Activated CD4-positive, alpha-beta T cell treated with anti-CD3 and anti-CD28 coated beads for 48 hours (primary cell): ENCODE measurements at regions not wholly inside any gene's neighbourhood (a gene's known extent, or its start where the extent isn't known, plus 50 kb on each side); places are given as distances from the start of the nearest gene placed in this dataset.
"Not testable (repeated sequence)": the region's sequence is repeated elsewhere in the genome, so short reads cannot be mapped to it uniquely, and the experiment has no call there.

Experiments used
- DNase-seq: peaks from one replicate; pipeline ENCODE4 v3.0.0-alpha.2; 2020

DNA sequence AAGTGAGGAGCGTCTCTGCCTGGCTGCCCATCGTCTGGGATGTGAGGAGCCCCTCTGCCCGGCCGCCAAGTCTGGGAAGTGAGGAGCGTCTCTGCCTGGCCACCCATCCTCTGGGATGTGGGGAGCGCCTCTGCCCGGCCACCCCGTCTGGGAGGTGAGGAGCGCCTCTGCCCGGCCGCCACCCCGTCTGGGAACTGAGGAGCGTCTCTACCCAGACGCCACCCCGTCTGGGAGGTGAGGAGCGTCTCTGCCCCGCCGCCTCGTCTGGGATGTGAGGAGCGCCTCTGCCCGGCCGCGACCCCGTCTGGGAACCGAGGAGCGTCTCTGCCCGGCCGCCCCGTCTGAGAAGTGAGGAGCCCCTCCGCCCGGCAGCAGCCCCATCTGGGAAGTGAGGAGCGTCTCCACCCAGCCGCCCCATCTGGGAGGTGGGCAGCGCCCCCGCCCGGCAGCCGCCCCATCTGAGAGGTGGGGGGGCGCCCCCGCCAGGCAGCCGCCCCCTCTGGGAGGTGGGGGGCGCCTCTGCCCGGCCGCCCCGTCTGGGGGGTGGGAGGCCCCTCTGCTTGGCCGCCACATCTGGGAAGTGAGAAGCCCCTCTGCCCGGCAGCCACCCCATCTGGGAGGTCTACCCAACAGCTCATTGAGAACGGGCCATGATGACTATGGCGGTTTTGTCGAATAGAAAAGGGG is 228.4 kb downstream of the CAAP1 start:
- DNase-seq = not testable (repeated sequence)

DNA sequence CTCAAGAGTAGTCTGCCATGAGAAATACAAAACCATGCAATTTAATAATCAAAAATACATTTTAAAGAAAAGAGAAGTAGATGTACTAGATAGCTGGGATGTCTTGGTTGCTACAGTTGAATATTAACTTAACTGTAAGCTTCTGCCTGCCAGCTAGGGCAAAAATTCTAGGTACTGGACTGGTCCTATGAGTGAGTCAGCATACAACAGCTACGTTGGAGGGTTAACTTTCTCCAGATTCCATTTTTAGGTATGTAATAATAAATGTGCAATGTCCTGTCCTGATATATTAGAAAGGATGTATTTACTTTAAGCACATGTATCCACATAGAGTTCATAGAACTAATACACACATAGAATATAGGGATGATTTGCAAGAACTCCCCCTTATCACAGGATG is 230.1 kb downstream of the CAAP1 start:
- no peak for DNase-seq

DNA sequence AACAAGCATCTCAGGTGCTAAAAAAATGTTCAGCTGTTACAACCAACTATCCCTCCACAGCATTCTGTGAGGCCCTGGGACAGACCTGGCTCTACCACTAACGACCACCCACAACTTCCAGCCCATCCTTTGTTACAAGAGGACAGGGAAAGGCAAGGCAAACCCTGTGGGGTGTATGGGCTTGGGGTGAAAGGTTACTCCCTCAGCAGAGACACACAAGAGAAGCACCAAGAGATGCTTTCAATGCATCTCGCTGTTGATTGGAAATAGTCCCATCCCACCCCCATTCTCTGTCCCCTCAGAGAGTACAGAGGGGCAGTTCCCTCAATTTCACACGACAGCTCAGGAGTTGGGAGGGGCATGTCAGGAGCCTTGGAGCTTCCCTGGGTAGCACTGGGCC is 234.1 kb downstream of the CAAP1 start:
- no peak for DNase-seq

DNA sequence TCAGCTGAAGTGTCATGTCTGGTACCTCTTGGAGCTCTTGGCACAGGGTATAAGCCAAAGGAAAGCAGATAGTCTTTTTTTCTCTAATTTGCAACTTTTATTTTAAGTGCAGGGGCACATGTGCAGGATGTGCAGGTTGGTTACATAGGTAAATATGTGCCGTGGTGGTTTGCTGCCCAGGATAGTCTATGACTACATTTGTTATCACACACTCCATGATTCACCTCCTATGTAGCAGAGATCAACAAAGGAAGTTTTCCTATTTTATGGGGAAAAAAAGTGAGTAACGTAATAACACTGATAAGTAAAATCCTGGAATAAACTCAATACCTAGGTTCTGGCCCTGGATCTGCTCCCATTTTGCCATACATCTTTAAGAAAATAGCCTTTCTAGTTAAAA is 234.6 kb downstream of the CAAP1 start:
- DNase-seq = no peak

DNA sequence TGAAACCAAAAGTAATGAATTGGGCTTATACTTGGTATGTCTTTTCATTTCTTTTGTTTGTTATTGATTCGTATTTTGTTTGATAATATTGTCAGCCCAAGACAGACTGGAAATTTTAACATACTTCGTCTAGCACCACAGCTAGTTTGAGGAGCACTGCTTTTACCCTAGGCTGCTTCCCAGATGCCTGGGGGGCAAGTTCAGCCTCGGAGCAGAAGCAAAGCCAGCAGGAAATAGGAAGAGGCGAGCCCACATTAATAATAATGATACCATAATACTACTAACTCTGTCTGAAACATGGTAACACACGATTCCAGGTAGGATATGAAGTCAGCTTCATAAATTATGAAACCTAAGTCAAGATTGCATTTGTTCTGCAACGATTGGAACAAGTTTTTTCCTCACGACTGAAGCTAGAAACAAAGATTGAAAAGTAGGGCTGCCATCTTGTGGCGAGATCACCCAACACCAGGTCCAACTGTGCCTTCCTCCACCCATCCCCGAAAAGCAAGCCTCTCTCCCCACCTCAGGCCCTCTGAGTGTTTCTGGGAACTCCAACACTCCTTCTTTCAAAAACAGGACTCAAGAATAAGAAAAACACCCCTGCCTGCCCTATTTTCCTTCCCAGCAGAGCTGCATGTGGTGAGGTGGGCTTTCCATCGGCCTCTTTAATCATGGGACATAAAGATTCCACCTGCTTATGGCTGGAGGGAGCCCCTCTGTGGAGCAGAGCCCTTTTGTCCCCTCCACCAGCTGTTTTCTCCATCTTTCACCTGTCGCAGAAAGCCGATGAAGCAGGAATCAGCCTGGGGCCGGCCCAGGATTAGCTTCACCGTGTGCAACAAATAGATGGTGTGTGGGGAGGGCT is 236.4 kb downstream of the CAAP1 start:
- DNase-seq = no peak

DNA sequence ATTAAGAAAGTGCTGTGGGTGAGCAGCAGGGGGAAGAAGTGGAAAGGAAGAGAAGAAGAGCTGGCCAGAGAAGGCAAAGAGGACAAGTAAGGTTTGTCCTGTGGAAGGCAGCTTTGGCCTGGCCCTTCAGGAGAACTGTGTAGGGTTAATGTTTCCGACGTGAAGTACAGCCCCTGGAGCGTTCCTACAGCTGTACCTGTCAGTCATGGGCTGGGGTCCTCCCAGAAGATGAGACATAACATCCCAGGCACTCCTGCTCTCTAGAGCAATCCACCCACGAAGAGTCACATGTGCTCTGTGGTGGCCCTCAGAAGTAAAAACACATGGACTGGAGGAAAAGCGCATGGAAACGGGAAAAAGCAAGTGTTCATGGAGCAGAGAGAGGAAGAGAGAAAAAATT is 237.4 kb downstream of the CAAP1 start:
- no peak for DNase-seq

DNA sequence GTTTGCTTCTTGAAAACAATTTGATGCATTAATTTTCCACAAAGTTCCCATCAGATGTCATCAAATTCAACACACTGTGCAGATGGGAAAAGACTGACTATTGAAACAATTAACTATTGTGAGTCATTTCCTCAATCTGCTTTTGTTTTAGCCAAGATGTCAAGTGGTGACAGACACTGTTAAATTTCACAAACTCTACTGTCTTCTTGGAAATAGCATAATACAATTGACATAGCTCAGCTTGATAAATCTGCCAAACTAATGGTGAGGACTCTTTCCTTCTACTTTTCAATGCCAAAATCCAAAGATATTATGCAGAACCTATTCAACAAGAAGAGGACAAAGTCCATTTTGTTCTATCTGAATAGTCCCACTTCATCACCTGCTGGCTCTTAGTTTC is 242.3 kb downstream of the CAAP1 start:
- no peak for DNase-seq

DNA sequence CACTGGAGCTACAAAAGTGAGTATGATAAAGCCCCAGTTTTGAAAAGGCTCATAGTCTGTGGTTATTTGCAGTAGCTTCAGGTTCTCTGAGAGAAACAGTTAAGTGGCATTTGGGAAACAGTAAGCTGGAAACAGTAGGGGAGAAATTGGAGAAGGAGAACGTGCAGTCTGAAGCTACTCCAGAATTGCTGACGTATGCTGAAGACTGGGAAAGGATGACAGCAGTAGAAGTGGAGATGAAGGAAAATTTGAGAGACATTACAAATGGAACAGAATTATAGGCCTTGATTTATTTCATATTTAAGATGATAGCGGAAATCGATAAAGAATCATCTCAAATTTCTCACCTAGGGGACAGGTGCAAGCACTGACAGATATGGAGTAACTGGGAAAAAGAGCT is 248.8 kb downstream of the CAAP1 start:
- no peak for DNase-seq

DNA sequence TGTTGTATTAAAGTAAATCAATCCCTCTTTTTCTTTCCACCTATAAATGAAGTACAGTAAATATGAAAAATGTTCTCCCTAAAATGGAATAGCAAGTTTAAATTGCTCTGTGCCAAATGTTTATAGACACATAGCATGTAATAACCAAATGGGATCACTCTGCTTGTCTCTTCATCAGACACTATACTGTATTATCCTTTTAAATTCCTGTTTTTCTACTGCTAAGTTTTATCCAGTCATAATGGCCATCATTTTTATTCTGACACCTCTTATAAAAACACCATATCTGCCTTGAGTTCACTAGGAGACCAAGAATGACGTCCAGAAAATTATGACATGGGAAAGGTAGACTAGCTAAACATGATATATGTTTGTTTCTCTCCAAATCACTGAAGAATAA is 252.8 kb downstream of the CAAP1 start:
- no peak for DNase-seq

DNA sequence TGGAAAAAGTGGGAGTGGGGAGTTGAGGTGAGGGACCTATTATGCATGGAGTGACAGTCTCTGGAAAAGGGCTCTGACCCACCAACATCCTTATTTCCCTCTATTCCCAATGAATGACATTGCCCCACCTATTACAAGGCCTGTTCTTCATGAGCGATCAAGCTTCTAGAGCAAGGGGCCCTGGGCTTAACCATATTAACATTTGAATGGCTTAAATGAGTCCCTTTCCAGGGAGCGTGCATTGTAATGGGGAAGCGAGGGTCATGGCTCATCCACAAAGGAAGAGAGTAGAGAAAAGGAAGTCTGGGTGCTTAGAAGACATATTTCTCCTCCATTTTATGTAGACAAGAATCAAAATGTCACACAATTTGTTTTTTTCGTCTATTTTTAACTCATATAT is 255.5 kb downstream of the CAAP1 start:
- DNase-seq = no peak

DNA sequence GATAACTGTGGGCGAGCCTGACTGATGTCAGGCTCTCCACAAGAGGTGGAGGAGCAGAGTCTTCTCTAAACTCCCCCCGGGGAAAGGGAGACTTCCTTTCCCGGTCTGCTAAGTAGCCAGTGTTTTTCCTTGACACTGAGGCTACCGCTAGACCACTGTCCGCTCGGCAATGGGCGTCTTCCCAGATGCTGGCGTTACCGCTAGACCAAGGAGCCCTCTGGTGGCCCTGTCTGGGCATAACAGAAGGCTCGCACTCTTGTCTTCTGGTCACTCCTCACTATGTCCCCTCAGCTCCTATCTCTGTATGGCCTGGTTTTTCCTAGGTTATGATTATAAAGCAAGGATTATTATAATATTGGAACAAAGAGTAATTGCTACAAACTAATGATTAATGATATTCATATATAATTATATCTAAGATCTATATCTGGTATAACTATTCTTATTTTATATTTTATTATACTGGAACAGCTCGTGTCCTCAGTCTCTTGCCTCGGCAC is 278.7 kb downstream of the CAAP1 start:
- DNase-seq = not testable (repeated sequence)

DNA sequence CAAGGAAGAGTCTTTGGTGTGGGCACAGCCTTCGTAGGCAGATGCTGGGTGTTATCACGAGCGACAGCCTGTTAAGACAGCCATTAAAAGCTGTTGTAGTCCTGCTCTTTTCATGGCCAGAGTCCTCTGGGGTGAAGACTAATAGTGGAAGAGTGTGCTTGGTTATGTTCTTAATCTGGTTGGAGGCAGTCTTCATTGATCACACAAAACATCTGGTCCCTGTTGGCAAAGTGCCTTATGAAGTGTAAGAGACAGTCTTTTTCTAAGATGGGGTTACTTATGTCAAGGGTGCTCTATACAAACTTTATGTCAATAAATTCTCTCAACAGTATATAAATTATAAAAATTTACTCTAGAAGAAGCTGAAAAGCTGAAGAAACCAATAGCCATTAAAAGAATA is 280.4 kb downstream of the CAAP1 start:
- DNase-seq = no peak

DNA sequence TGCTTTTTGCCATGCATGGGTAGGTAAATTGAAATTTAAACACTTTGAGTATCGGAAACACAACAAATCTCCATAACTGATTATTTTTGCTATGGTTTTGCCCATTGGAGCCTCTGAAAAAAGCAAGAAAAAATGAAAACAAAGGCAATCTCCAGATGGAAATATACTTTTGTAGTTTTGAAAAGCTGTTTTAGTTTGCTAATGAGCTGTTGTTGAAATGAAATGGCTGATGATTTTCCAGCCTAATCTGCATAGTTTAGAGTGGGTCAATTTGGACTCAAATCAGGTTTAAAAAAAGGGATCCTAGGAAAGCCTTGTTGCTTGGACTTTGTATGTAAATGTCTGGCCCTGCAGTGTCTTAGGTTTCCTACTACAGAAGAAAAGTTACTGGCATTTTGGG is 285.8 kb downstream of the CAAP1 start:
- DNase-seq = no peak

DNA sequence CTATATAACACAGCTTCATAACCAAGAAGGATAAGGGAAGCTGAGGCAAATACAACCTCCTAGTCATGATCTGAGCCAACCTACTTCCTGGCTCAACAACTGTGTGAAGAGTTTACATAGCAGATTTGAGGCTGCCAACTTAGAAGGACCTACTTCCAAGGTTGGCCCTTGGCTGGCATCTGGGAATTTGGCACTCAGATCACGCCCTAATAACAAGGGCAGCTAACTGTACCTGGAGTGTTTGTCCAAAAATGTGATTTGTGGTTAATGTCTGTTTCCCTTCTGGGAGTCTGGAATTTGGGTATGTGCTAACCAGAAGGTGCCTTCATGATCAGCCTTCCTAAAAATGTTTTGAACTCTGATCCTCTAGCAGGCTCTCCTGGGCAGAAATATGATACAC is 287.2 kb downstream of the CAAP1 start:
- no peak for DNase-seq

DNA sequence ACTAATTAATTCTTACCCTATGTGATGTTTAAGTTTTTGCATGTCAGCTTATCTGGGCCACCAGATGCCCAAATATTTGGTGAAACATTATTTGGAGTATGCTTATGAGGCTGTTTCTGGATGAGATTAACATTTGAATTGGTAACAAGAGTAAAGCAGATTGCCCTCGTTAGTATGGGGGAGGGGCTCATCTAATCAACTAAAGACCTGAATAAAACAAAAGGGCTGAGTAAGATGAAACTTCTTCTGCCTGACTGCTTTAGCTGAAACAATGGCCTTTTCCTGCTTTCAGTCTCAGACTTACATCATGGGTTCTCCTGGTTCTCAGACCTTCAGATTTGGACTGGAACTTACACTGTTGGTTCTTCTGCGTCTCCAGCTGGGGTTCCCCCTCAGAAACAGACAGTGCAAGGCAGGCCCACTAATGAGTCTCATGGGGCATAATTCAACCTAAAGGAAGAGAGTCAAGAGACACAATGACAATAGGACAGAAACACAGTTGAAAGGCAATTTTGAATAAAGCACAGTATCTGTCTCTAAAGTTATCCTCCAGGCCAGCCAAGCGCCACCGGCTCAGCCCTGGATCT is 288.4 kb downstream of the CAAP1 start:
- no peak for DNase-seq

DNA sequence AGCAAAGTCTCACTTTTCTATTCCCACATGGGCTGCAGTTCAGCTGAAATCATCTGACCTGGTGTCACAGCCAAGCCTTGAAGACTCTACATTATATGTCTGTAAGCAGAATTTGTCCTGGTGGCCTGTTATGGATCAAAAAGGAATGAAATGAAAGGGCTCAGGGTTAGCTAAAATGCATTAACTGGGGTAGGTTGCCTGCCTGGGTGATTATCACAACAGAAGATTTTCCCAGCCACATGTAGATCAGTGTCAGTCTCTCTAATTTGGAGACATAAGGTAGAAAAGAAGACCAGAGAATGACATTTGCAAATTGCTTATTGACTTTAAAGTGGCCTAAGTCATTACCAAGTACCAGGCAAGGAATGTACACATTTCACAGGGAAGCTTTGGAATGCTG is 289.0 kb downstream of the CAAP1 start:
- no peak for DNase-seq

DNA sequence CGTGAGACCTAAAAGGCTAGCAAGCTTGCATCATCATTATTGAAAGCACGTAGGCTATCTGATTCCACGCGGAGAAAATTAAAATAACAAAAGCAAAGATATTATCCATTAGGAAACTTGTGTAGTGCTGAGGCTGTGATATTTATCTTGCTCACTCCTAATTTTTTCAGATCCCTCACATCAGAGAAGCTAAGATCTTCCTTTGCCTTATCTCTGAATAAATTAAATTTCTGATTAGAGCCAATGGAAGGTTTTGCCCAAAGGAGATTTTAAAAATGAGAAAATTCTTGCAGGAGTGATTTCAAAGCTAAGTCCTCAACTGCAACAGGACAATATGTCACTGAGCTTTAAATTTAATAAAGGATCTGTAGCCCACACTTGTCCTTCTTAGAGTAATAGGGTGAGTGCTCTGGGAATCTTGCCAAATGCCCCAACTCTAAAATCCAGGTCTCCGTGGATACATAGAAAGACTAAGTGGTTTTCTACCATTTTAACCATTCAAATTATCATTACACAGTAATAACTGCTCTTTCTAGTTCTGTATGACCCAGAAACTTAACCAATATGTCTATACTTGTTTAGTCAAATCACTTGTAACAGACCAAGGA is 295.0 kb downstream of the CAAP1 start:
- no peak for DNase-seq

DNA sequence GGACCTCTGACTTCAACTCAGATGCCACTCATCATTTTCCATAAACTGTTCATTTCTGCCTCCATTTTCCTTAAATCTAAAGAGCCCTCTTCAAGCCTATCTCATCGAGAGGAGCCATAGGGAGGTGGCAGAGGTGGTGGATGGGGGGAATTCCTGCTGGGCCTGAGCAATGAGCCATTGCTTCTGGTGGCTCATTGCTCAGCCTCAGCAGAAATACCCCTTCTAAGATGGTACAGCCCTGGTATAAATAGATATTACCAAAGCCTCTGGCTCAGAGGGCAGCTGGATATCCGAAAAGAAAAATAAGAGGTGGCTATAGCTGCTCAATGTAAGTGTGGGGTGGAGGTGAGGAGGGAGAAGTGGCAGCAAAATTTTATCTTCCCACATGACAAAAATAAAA is 313.5 kb downstream of the CAAP1 start:
- no peak for DNase-seq

DNA sequence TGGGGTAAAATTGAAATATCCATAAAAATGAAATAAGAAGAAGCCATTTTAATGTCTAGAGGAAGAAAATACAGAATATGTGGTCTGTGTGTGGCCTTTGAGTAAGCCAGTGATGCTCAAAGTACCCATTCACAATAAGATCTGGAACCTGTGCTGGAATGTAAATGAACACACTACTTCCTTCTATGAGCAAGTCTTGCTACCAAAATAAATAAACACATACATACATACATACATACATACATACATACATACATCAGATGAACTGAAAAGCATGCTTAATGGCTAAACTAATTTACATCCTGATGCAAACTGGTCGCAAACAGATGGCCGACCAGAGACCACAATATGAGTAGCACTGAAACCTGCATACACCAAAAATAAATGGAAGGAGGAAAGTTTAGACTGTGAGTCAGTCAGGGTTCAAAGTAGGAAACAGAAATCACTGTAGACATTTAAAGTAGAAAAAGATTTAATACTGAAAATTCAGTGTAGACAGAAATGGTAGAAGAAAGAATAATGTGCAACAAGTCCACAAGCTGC is 317.6 kb downstream of the CAAP1 start:
- no peak for DNase-seq

DNA sequence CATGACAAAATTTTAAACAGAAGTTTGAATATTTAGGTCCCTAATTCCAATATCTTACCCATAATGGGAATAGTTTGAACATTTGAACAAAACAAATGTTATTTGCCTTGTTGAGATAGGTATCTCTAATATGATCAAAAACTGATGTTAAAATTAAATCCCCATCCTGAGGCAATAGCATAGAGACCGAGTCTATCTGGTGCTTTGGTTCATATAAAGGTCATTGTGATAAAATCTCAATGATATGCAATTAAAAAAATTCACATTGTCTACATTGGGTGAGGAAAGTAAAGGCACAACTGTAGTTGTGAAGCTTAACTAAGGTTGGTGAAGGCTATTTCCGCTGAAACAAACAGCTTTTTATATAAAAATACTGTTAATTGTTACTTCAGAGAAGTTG is 318.3 kb downstream of the CAAP1 start:
- no peak for DNase-seq

DNA sequence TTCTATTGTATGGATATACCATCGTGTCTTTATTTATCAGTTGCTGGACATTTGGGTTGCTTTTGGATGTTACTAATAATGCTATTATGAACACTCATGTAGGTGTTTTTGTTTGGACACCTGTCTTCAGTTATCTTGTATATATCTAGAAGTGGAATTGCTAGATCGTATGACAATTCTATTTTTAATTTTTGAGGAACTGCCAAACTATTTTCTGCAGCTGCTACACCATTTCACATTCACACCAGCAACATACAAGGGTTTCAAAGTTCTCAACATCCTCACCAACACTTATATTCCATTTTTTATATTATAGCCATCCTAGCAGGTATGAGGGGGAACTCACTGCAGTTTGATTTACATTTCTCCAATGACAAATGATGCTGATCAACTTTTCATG is 324.6 kb downstream of the CAAP1 start:
- DNase-seq = no peak

DNA sequence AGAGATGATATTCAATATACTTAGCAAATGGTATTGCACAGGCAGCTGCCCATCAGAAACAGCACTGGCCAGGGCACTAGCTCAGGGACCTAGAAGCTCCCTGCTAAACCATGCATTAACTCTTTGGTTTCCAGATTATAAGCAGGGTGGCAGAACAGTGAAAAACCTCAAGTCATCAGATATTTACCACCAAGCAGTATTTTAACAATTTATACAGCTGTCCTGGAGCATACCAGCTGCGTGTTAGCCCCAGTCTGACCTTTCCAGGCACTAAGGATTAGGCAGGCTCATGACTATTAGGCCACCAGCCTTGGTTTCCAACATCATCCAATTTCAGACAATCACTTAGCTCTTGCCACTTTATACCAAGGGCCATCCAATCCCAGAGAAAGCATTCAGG is 326.5 kb downstream of the CAAP1 start:
- DNase-seq = no peak

DNA sequence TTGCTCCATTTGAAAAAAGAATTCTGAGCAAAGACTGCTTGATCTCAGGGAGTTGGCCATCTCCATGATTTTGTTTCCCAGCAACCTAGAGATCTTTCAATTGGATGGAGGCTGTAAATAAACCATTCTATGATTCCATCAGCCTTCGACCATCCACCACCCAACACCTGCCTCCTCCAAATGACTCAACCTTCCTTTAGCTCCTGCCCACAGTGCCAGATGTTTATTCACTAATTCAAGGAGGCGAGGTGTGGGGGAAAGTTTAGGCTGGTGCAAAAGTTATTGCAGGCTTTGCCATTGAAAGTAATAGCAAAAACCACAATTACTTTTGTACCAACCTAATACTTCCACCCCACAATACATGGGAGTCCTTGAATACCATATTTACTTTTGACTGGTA is 327.5 kb downstream of the CAAP1 start:
- no peak for DNase-seq
